HG02973 (cell line): ENCODE measurements at regions not wholly inside any gene's neighbourhood (a gene's known extent, or its start where the extent isn't known, plus 50 kb on each side); places are given as distances from the start of the nearest gene placed in this dataset.
"Not testable (repeated sequence)": the region's sequence is repeated elsewhere in the genome, so short reads cannot be mapped to it uniquely, and the experiment has no call there.

Source experiments
- ATAC-seq: cut with Tn5 transposase; IDR thresholded peaks from one replicate; pipeline ENCODE4 v1.9.1; 2021; ENCODE audit warnings: moderate library complexity; ENCODE audit not compliant: unreplicated experiment

DNA sequence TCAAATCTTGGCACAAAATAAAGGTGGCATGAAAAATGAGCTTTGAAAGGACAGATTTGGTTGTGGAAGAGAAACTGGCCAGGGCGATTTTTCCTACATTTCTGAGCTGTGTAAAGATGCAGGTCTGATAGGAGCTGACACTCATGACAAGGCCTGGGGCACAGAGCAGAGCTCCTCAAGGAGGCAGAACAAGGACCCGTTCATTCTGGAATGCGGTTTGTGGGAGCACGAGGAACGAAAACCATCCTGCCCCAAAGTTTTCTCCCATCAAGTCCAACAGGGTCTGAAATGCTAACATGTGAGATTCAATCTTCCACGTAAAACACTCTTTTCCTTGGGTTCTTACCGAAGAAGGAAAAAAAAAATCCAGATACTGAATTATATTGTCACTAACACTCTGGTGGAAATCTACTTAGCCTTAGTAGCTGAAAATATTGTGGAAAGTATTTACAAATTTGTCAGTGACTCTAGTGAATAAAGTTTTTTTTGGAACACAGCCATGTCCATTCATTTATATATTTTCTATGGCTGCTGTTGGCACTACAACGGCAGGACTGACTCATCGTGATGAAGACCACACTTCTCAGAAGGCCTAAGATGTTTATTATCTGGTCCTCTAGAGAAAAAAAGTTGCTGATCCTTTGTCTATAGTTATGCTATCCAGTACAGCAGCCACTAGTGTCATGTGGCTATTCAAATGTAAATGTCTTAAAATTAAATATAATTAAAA lies 215.7 kb downstream of the BAMBI start:
- ATAC-seq, result no peak

DNA sequence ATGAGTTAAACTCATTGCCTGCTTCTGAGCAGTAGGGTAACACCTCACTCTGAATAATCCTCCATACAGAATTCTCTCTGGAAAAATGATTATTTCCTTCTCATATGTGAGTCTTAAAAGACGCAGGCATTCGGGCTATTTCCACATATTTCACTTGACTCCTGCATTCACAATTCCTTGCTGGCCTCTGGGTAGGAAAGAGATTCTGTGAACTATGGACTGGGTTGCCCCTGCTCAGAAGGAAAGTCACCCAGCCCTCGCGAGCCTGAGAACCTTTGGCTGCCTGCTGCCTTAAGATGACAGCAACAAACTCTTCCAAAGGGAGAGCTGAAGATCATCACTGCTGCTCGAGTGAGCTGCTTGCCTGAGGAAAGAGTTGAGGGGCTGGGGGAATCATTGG lies 216.8 kb downstream of the BAMBI start:
- no peak for ATAC-seq

DNA sequence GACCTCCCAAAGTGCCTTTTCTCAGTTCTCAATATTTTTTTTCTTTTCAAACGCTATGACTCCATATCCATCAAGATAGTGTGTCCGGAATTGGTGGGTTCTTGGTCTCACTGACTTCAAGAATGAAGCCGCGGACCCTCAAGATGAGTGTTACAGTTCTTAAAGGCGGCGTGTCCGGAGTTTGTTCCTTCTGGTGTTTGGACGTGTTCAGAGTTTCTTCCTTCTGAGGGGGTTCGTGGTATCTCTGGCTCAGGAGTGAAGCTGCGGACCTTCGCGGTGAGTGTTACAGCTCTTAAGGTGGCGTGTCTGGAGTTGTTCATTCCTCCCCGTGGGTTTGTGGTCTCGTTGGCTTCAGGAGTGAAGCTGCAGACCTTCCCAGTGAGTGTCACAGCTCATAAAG lies 218.3 kb downstream of the BAMBI start:
- not testable (repeated sequence) for ATAC-seq

DNA sequence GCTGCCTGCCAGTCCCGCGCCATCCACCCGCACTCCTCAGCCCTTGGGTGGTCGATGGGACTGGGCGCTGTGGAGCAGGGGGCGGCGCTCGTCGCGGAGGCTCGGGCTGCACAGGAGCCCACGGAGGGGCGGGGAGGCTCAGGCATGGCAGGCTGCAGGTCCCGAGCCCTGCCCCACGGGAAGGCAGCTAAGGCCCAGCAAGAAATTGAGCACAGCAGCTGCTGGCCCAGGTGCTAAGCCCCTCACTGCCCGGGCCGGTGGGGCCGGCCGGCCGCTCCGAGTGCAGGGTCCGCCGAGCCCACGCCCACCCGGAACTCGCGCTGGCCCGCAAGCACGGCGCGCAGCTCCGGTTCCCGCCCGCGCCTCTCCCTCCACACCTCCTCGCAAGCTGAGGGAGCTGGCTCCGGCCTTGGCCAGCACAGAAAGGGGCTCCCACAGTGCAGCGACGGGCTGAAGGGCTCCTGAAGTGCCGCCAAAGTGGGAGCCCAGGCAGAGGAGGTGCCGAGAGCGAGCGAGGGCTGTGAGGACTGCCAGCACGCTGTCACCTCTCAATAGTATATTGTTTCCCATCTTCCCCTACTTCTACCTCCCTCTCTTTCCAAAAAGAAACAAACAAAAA lies 219.6 kb downstream of the BAMBI start:
- ATAC-seq, result not testable (repeated sequence)

DNA sequence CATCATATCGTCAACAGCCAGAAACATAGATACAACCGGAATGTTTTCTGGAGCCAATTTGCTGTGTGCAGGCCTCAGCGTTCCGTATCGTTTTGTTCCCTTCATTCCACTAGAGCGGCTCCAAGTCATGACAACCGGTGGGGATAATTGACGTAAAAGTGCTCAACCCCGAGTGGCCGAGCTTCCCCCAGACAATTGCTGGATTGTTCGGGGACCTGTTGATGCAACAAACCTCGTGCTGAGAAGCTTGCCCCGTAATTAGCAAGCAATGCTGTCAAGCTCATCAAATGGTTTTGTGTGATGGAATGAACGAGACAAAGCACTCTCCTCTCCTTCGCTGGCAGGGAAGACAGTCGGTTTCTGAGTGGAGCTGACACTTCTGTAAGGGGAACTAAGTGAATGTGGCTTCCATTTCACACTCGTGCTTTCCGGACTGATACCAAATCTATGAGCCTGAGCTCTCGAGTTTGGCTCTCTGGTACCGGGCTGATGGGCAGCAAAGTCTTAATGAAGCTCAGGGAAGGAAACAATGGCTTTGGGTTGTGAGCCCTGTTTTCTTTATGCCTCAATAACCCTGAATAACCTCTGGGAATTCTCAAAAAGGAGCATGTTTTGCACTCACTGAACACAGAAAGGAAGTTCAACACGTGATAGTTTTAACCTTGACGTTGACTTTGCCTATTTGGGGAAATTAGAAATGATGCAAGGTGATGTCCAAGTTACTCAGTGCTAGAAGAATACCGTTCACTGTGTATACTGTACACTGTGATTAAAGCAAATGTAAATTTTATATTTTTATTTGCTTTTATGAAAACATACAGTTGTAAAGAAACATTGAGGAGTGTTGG lies 220.5 kb downstream of the BAMBI start:
- ATAC-seq, result no peak

DNA sequence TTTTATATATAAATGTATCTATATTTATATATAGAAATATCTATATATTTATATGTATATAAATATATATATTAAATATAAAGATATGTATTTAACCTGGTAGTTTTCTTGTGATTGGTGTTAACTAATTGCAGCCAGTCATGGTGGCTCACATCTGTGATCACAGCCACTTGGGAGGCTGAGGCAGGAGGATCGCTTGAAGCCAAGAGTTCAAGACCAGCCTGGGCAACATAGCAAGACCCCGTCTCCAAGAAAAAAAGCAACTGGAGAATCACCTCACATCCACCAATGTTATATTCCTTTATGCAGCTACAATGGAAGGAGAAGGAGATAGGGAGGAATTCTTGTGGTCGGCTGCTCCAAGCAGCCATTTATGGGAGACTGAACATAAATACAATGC lies 224.9 kb downstream of the BAMBI start:
- ATAC-seq, result no peak

DNA sequence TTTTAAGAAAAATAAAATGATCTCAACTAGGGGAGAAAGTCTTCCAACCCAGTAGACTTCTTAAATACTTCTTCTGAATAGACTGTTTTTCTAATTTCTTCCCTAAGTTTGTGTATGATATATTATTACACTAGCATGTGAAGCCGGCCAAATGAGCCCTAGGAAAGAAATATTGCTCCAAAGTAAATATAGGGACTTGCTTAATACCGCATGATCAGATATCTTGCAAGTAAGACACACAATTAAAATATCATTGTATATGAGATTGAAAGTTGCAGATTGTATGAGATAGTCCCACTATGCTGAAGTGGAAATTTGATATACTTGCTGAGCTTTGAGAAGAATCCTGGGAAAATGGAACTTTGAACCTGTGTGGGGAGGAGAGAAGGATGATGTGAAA lies 225.7 kb downstream of the BAMBI start:
- no peak for ATAC-seq

DNA sequence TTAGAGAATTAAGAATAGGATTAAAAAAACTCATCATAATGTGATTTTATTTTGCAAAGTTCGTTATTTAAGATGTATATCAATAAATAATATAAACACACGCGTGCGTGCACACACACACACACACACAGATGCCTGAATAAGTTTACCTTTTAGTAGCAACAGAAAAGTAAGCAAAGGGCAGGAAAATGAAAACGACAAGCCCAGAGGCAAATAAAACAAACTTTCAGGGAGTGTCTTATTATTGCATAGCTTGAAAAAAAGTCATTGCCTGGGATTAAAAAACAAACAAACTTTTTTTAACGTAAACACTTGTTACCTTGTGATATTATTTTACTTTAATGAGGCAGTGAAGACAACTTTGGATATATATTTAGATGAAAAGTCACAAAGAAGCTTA lies 226.4 kb downstream of the BAMBI start:
- ATAC-seq, result no peak

DNA sequence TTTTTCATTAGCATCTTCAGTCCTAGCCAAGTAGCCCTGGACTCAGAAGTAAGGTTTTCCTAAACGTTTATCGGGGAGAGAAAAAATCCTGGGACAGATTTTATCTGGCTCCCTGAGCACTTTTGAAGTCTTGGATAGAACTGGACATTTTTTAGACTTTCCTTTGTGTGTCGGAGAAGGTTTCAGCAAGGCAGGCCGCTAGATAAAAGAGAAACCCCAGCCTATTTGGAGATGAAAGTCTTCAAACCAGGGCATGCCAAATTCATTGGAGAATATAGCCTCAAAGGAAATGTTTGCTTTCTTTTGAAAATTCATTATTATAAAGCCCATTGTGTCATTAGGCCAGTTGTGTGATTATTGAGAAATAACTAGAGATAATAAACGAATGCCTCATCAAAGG lies 228.1 kb downstream of the BAMBI start:
- ATAC-seq, result no peak

DNA sequence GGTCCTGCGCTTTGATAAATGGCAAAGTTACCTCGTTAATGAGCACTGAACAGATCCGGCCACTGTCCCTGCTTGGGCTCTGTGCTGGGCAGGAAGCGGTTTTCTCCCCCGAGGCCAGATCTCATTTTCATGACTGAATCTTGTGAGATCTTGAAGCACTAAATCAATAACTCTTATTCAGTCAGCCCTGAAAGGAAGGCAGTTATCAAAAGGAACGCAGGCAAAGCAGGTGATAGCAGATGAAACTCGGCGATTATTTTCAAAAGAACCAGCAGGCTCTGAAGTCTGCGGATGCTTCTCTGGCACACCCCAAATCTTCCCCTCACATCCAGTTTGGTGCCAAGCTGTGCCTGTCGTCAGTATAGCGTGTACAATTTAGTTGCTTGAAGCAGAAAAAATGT lies 228.7 kb downstream of the BAMBI start:
- no peak for ATAC-seq

DNA sequence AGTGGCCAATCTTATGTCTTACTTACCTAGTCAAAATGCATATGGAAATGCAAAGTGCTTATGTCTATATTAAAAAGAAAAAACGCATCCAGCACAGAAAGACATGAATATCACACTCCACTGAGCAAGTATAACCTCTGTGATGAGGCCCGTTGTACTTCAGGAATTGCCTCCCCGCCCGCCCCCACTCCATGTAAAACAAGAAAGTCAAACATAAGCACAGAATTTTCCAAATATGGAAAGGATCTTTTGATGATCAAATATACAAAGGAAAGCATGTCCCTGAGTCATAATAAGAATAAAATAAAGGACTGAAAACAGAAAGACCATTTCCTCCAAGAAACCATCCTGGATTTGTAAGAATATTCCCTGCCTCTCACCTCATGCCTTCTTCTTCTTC lies 229.1 kb downstream of the BAMBI start:
- ATAC-seq, result no peak

DNA sequence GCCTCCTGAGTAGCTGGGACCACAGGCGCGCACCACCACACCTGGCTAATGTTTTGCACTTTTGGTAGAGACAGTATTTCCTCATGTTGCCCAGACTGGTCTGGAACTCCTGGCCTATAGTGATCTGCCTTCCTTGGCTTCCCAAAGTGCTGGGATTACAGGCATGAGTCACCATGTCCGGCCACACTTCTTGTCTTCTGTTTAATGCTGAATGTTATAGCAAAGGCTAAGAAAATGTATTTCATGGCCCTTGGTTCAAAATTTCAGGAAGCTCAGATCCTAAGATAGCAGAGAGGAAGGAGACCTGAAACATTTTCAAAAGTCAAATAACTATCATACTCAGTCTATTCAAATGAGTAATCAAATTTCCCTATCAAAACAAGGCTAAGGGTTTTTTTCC lies 229.6 kb downstream of the BAMBI start:
- no peak for ATAC-seq

DNA sequence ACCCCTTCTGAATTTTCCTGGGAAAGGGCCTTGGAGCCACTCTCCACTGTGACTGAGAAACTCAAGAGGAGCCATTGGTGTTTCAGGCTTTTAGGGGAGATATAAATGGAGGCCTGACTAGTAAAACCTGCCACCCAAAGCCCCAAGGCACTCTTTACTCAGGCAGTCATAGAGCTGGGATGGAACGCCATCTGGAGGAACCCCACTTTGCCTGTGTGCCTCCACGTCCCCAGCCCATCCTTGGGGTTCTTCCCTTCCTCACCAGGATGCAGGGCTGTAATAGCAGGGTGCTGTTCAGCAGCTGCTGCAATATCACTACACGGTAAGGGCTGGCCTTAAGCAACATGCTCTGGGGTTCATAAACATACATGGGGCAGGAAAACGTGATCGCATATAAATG lies 232.6 kb downstream of the BAMBI start:
- no peak for ATAC-seq

DNA sequence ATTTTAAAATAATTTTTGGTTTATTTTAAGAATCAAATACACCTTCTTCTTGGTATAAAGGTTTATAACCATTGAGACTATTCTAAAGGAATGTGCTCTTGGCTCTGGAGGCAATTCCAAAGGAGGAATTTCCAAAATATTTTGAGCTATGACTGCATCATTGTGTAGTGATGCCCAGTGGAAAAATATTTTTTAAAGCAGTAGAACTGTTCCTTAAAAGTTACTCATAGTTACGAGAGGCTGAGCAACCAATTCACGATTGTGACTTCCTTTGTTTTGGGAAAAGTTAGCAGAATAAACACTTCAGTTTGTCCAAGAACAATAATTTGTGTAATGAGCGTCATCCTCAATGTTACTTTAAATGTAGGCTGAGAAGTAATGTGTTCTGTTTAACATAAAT lies 233.6 kb downstream of the BAMBI start:
- no peak for ATAC-seq

DNA sequence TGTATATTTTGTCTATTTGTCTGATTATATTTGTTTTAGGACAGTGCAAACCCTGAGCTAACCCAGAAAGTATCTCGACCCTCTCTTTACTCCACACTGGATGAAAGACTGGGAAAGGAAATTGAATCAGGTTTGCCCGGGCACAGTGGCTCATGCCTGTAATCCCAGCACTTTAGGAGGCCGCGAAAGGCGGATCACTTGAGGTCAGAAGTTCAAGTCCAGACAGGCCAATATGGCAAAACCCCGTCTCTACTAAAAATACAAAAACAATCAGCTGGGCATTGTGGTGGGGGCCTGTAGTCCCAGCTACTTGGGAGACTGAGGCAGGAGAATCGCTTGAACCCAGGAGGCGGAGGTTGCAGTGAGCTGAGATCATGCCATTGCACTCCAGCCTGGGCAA lies 234.2 kb downstream of the BAMBI start:
- not testable (repeated sequence) for ATAC-seq

DNA sequence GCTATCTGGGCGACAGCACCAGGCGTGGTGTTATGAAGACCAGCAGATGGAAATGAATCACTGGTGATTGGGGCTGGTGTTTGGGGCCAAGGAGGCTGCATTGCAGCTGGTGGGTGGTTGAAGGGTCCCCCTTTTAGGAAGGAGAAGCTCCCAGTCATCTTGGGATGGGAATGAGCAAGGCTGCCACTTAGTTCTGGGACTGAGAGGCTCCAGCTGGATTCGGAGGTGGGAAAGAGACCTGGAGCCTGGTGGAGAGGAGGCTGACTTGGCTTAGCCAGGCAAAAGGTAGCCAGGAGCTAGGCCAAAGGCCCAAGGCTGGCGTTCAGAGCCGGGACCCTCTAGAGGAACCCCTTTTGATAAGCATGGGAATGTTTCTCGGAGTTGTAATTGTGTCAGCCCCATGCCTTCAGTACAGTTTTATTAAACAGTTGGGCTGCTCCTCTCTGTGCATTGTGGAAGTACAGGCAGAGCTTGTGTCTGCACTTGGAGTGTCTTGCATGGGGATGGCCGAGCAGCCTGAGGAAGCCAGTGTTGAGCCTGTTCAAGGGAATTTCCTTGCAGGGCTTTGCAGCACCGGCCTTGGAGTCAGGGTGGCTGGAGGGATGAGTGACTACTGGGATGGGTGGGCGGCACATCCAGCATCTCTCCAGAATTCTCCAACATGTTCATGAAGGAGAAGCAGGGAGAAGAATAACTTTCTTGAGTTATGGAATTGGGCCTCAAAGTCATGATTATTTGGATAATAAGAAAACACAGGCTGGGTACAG lies 234.9 kb downstream of the BAMBI start:
- no peak for ATAC-seq

DNA sequence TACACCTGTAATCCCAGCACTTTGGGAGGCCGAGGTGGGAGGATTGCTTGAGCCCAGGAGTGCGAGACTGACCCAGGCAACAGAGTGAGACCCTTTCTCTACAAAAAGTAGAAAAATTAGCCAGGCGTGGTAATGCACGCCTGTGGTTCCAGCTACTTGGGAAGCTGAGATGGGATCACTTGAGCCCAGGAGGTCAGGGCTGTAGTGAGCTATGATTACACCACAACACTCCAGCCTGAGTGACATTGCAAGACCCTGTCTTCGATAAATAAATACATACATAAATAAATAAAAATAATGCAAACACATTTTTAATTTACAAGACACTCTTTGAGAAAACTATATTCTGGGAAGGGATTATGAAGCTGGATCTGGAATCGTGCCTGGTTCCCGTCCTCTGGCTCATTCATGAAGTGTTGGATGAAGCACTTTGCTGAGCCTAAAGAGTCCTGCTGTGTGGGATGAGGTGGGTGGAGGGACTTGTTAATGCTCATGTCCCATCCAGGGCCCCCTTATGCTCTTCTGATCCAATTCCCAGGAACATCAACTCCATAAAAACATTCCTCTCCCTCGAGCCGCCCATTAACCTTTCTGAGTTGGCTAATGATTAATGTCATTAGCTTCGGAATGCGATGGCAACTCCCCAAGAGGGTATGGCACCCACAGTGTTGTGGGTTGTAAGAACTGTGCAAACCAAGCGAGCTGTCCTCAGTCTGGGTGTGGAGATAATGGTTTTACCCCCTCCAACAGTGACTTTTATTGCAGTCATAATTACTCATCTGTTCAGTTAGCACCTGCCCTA lies 236.3 kb downstream of the BAMBI start:
- ATAC-seq, result no peak

DNA sequence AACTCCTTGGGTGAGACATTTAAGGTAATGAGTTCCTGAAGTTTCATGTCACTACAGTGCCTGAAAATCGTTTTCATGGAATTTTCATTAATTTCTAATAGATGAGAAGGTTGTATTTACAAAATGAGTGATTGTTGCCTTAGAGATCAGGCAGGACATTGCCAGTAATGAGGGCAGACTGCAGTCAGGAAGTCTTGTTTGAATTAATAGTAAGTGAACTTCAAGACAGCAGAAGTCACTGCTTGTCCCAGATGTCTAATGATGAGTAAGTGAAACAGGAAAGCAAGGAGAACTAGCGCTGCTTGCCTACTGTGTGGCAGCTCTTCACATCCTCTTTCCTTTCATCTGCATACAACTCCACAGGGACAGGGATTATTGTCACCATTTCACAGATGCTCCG lies 237.4 kb downstream of the BAMBI start:
- no peak for ATAC-seq

DNA sequence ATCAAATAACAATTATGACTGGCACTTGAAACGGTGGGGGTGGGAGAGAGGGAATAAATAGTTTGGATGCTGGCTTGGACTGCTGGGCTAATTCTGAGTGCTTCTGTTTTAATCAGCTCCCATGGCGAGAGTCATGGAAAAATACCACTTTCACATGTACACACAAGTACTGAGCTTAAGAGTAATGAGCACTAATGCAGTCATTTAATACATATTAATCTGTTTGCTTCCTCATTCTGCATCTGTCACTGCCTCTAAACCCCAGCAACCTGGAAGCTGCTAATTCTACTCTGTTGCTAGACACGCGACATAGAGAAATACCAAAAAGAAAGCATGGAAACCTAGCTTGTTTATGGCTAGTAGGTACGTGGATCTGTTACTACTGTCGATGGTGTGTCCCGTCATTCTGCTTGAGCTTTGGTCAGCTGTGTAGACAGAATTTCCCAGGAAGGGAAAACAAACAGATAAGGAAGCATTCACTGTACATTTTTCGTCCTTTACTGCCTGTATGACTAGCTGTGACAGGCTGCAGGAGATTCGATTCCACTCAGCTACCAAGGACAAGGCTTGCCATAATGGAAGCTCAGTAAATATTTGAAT lies 238.8 kb downstream of the BAMBI start:
- ATAC-seq, result no peak

DNA sequence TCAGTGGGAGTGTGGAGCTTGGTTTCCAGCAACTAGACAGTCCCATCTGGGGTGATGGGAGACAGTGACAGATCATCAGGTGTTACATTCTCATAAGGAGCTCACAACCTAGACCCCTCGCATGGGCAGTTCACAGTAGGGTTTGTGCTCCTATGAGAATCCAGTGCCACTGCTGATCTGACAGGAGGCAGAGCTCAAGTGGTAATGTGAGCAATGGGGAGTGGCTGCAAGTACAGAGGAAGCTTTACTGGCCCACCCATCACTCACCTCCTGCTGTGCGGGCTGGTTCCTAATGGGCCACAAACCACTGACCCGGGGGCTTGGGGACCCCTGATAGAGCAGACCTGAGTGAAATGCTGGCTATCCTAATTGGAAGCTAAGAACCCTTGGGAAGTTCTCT lies 242.8 kb downstream of the BAMBI start:
- no peak for ATAC-seq
